ENCODE measurements at regions not wholly inside any gene's neighbourhood (a gene's known extent, or its start where the extent isn't known, plus 50 kb on each side); places are given as distances from the start of the nearest gene placed in this dataset.
A peak's percentile ranks its signal among the peaks of the same experiment; 100 is the strongest.

DNA sequence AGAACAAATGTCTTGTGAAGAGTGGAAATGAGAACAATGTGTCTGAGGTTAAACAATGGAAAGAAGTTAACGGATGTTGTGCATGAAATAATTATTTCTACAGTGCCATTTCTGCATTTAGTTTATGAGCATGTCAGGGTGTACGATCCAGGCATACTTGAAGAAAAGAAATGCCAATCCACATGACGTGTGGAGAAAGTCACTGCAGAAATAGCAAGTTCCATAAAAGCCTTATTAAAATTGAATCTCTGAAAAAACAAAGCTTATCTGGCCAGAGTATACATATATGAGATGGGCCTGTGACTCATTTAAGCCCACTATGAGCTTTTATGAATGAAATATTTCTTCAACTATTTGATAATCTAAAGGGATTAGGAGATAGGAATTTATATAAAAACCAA lies 426.1 kb downstream of the EFNB2 start:
- Histone ChIP-seq H3K27me3 (ENCODE audit: control insufficient read depth, insufficient read depth, low read length, poor library complexity, severe bottlenecking) (no peaks in the 10 kb centered on the region), H3K4me3 (ENCODE audit: low read length) (no peak overlapping the region), H3K9ac (ENCODE audit: extremely low read depth, low read length, poor library complexity, severe bottlenecking) (no peak overlapping the region), H3K9me3 (ENCODE audit: control insufficient read depth, low read length) (no peaks in the 10 kb centered on the region), H3K27ac (ENCODE audit: low read depth, low read length) (no peak overlapping the region), H3K4me1 (ENCODE audit: control insufficient read depth, insufficient read depth, low read length) (no peaks in the 10 kb centered on the region), H3K36me3 (ENCODE audit: control insufficient read depth, insufficient read depth, low read length) (no peaks in the 10 kb centered on the region)
- H3K9me3 Mint-ChIP-seq, result no peaks in the 10 kb centered on the region
- TF ChIP-seq, protein P1, sequence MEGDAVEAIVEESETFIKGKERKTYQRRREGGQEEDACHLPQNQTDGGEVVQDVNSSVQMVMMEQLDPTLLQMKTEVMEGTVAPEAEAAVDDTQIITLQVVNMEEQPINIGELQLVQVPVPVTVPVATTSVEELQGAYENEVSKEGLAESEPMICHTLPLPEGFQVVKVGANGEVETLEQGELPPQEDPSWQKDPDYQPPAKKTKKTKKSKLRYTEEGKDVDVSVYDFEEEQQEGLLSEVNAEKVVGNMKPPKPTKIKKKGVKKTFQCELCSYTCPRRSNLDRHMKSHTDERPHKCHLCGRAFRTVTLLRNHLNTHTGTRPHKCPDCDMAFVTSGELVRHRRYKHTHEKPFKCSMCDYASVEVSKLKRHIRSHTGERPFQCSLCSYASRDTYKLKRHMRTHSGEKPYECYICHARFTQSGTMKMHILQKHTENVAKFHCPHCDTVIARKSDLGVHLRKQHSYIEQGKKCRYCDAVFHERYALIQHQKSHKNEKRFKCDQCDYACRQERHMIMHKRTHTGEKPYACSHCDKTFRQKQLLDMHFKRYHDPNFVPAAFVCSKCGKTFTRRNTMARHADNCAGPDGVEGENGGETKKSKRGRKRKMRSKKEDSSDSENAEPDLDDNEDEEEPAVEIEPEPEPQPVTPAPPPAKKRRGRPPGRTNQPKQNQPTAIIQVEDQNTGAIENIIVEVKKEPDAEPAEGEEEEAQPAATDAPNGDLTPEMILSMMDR (conservative IDR thresholded peaks at IDR 0.05), result no peak
- no peak overlapping the region for H3K4me3 Mint-ChIP-seq
- H3K36me3 Mint-ChIP-seq (ENCODE audit: low read depth), result no peaks in the 10 kb centered on the region
- no peak for DNase-seq
- no peak overlapping the region for H3K27ac Mint-ChIP-seq
- H3K4me1 Mint-ChIP-seq, result peaks cover 11% of the 10 kb centered on the region
- no peaks in the 10 kb centered on the region for H3K27me3 Mint-ChIP-seq (ENCODE audit: insufficient read depth)
- 94 to 97% methylated on average over 2 to 3 of the region's 3 CpGs for WGBS, 2 experiments (ENCODE audit: insufficient coverage in 1 of 2, insufficient read length in 1 of 2)

DNA sequence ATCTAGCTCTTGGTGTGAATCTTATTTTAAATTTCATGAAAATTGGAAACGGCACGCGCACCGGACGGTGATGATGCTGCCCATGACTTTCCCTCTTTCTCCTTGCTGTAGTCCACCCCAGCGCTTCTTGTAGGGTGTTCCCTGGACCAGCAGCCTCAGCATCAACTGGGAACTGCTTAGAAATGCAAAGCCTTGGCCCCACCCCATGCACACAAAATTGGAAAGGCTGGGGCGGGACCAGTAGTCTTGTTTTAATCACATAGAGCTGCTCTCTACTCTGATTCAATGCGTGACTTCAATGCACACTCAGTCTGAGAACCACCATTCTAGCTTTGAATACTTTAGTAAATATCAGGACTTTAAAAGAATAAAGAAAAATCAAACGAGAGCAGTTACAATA lies 427.1 kb downstream of the EFNB2 start:
- Mint-ChIP-seq H3K27me3 (ENCODE audit: insufficient read depth) (no peaks in the 10 kb centered on the region), H3K9me3 (no peaks in the 10 kb centered on the region), H3K4me1 (peaks cover 18% of the 10 kb centered on the region), H3K4me3 (no peak overlapping the region), H3K36me3 (ENCODE audit: low read depth) (no peaks in the 10 kb centered on the region), H3K27ac (no peak overlapping the region)
- 95 to 96% methylated on average over 7 to 9 of the region's 9 CpGs for WGBS, 2 experiments (ENCODE audit: insufficient coverage in 1 of 2, insufficient read length in 1 of 2)
- H3K27ac ChIP-seq (ENCODE audit: low read depth, low read length), result no peak overlapping the region
- DNase-seq, result no peak
- TF ChIP-seq, protein P1 (conservative IDR thresholded peaks at IDR 0.05), result no peak
- H3K9me3 ChIP-seq (ENCODE audit: control insufficient read depth, low read length), result no peaks in the 10 kb centered on the region
- H3K9ac ChIP-seq (ENCODE audit: extremely low read depth, low read length, poor library complexity, severe bottlenecking), result no peak overlapping the region
- no peaks in the 10 kb centered on the region for H3K36me3 ChIP-seq (ENCODE audit: control insufficient read depth, insufficient read depth, low read length)
- H3K4me3 ChIP-seq (ENCODE audit: low read length), result no peak overlapping the region
- H3K4me1 ChIP-seq (ENCODE audit: control insufficient read depth, insufficient read depth, low read length), result no peaks in the 10 kb centered on the region
- no peaks in the 10 kb centered on the region for H3K27me3 ChIP-seq (ENCODE audit: control insufficient read depth, insufficient read depth, low read length, poor library complexity, severe bottlenecking)

DNA sequence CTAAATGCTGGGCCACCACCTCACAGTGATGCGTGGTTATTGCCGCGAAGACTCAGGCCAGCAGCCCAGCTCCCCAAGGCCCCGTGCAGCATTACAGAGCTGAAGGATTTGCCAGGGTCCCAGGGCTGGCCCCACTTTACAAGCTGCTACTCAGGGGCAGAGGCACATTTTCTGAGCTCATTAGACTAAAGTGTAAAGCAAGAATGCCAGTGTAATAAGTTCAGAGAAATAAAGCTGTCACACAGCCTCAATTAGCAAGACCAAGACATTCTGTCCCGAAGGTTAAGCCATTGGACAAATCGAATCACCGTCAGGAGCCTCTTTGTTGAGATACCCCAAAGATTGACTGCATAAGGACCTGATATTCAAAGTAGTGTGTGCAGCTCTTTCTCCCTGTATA lies 428.4 kb downstream of the EFNB2 start:
- peaks cover 24% of the 10 kb centered on the region for H3K4me1 Mint-ChIP-seq
- no peaks in the 10 kb centered on the region for H3K27me3 ChIP-seq (ENCODE audit: control insufficient read depth, insufficient read depth, low read length, poor library complexity, severe bottlenecking)

More for the DNA sequence above, 428.4 kb downstream of the EFNB2 start:
- Histone ChIP-seq H3K4me1 (ENCODE audit: control insufficient read depth, insufficient read depth, low read length) (no peaks in the 10 kb centered on the region), H3K27ac (ENCODE audit: low read depth, low read length) (peak overlapping the region; percentile 12), H3K4me3 (ENCODE audit: low read length) (no peak overlapping the region), H3K9me3 (ENCODE audit: control insufficient read depth, low read length) (no peaks in the 10 kb centered on the region), H3K9ac (ENCODE audit: extremely low read depth, low read length, poor library complexity, severe bottlenecking) (no peak overlapping the region), H3K36me3 (ENCODE audit: control insufficient read depth, insufficient read depth, low read length) (no peaks in the 10 kb centered on the region)
- Mint-ChIP-seq H3K4me3 (no peak overlapping the region), H3K27ac (no peak overlapping the region), H3K9me3 (no peaks in the 10 kb centered on the region), H3K36me3 (ENCODE audit: low read depth) (no peaks in the 10 kb centered on the region), H3K27me3 (ENCODE audit: insufficient read depth) (no peaks in the 10 kb centered on the region)
- DNase-seq, result no peak
- TF ChIP-seq, protein P1 (conservative IDR thresholded peaks at IDR 0.05), result no peak
- 93 to 96% methylated on average over 4 to 7 of the region's 7 CpGs for WGBS, 2 experiments (ENCODE audit: insufficient coverage in 1 of 2, insufficient read length in 1 of 2)

Measured in endodermal cell (in vitro differentiated cells).